Smooth muscle cell (in vitro differentiated cells): ENCODE measurements at regions not wholly inside any gene's neighbourhood (a gene's known extent, or its start where the extent isn't known, plus 50 kb on each side); places are given as distances from the start of the nearest gene placed in this dataset.

Experiments used
- DNase-seq: peaks from one replicate; lab custom pipeline; 2025; ENCODE audit not compliant: unreplicated experiment; lab: John Stamatoyannopoulos, UW
- H2AFZ ChIP-seq: fragments of 200-600 bp; sonication (generic); 2 replicates; pipeline ENCODE4 v1.6.0; 2016; ENCODE audit warnings: antibody characterized with exemption, low read depth, mild to moderate bottlenecking
- H3F3A ChIP-seq: fragments of 200-600 bp; sonication (generic); 2 replicates; pipeline ENCODE4 v1.6.0; 2017; ENCODE audit warnings: antibody characterized with exemption, low read depth
- H3K27ac ChIP-seq: fragments of 200-600 bp; sonication (generic); 2 replicates; pipeline ENCODE4 v1.5.1; 2016; ENCODE audit warnings: low read depth, mild to moderate bottlenecking
- H3K27me3 ChIP-seq: fragments of 200-600 bp; sonication (generic); 2 replicates; pipeline ENCODE4 v1.6.1; 2016; ENCODE audit warnings: low read depth, mild to moderate bottlenecking
- H3K36me3 ChIP-seq: fragments of 200-600 bp; sonication (generic); 2 replicates; pipeline ENCODE4 v1.5.1; 2016; ENCODE audit warnings: low read depth
- H3K4me1 ChIP-seq: fragments of 200-600 bp; sonication (generic); 2 replicates; pipeline ENCODE4 v1.5.1; 2016; ENCODE audit warnings: low read depth
- H3K4me2 ChIP-seq: fragments of 200-600 bp; sonication (generic); 2 replicates; pipeline ENCODE4 v1.6.0; 2016; ENCODE audit warnings: mild to moderate bottlenecking
- H3K4me3 ChIP-seq: fragments of 200-600 bp; sonication (generic); 2 replicates; pipeline ENCODE4 v1.5.1; 2016; ENCODE audit warnings: mild to moderate bottlenecking
- H3K79me2 ChIP-seq: fragments of 200-600 bp; sonication (generic); 2 replicates; pipeline ENCODE4 v1.6.0; 2016; ENCODE audit warnings: low read depth, mild to moderate bottlenecking
- H3K9ac ChIP-seq: fragments of 200-600 bp; sonication (generic); 2 replicates; pipeline ENCODE4 v1.6.0; 2016; ENCODE audit warnings: low read depth
- H3K9me3 ChIP-seq: fragments of 200-600 bp; sonication (generic); replicated peaks from 2 replicates; pipeline ENCODE4 v1.5.1; 2016; ENCODE audit warnings: low read depth
- H4K20me1 ChIP-seq: fragments of 200-600 bp; sonication (generic); 2 replicates; pipeline ENCODE4 v1.6.0; 2016; ENCODE audit warnings: low read depth
- CTCF ChIP-seq: fragments of 200-600 bp; sonication (generic); IDR thresholded peaks from 2 replicates; pipeline ENCODE4 v1.5.1; 2017; ENCODE audit warnings: borderline replicate concordance, mild to moderate bottlenecking, antibody characterized with exemption; ENCODE audit not compliant: insufficient read depth, poor library complexity, severe bottlenecking
- WGBS: methylation state at CpG from one replicate; pipeline ENCODE4 v1.1.7; 2016; ENCODE audit warnings: low lambda C conversion rate; 5-methylcytosine and 5-hydroxymethylcytosine counted together

- Histone ChIP-seq H3K4me2 (no peak overlapping the region), H3K9ac (no peak overlapping the region), H3K36me3 (no peaks in the 10 kb centered on the region), H3K27ac (no peak overlapping the region), H2AFZ (no peak overlapping the region), H3K9me3 (no peaks in the 10 kb centered on the region), H4K20me1 (no peaks in the 10 kb centered on the region), H3K4me3 (no peak overlapping the region), H3K79me2 (no peaks in the 10 kb centered on the region), H3K27me3 (no peaks in the 10 kb centered on the region), H3K4me1 (no peaks in the 10 kb centered on the region), H3F3A (no peaks in the 10 kb centered on the region)
- no peak for DNase-seq
- no peak for TF ChIP-seq CTCF
These were observed 550.3 kb downstream of the RAB28 start for GRCh38 chr4:12933760-12934221.

- H3K4me2 ChIP-seq: no peak overlapping the region
- TF ChIP-seq CTCF: no peak
- no peak for DNase-seq
- H3K79me2 ChIP-seq: no peaks in the 10 kb centered on the region
- H3K36me3 ChIP-seq: no peaks in the 10 kb centered on the region
- no peak overlapping the region for H3K9ac ChIP-seq
- H3K27me3 ChIP-seq: no peaks in the 10 kb centered on the region
- WGBS: 58% methylated on average over 4 of the region's 4 CpGs
- no peaks in the 10 kb centered on the region for H3F3A ChIP-seq
- H3K27ac ChIP-seq: no peak overlapping the region
- H3K4me1 ChIP-seq: no peaks in the 10 kb centered on the region
- H4K20me1 ChIP-seq: no peaks in the 10 kb centered on the region
- H2AFZ ChIP-seq: no peak overlapping the region
- H3K9me3 ChIP-seq: no peaks in the 10 kb centered on the region
- no peak overlapping the region for H3K4me3 ChIP-seq
These were observed 551.8 kb downstream of the RAB28 start for GRCh38 chr4:12932203-12932788.

DNA sequence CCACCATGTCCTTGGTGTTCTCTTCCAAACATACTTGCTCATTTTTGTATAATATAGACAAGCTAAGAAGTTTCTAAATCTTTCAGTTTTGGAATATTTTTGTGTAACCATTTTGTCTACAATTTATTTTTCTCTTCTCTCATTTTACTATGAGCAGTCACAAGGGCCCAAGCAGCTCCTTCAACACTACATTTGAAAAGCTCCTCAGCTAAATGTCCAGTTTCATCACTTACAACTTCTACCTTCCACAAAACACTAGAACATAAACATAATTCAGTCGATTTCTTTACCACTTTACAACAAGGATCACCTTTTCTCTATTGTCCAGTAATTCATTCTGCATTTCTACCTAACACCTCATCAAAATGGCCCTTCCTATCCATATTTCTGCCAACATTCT is 554.4 kb downstream of the RAB28 start:
- Histone ChIP-seq H3K9ac (no peak overlapping the region), H3F3A (no peaks in the 10 kb centered on the region), H3K4me2 (no peak overlapping the region), H3K4me3 (no peak overlapping the region), H4K20me1 (no peaks in the 10 kb centered on the region), H3K27me3 (no peaks in the 10 kb centered on the region), H3K36me3 (no peaks in the 10 kb centered on the region), H3K79me2 (no peaks in the 10 kb centered on the region), H2AFZ (no peak overlapping the region), H3K4me1 (no peaks in the 10 kb centered on the region), H3K27ac (no peak overlapping the region), H3K9me3 (no peaks in the 10 kb centered on the region)
- no peak for TF ChIP-seq CTCF
- no peak for DNase-seq
- 87% methylated on average over 1 of the region's 1 CpG for WGBS

- Histone ChIP-seq H3K4me2 (no peak overlapping the region), H3K79me2 (no peaks in the 10 kb centered on the region), H3K27ac (no peak overlapping the region), H3F3A (no peaks in the 10 kb centered on the region), H3K4me3 (no peak overlapping the region), H2AFZ (no peak overlapping the region), H3K9me3 (no peaks in the 10 kb centered on the region), H3K36me3 (no peaks in the 10 kb centered on the region), H3K4me1 (no peaks in the 10 kb centered on the region), H3K27me3 (no peaks in the 10 kb centered on the region), H4K20me1 (no peaks in the 10 kb centered on the region), H3K9ac (no peak overlapping the region)
- DNase-seq: no peak
- no peak for TF ChIP-seq CTCF
These were observed 555.4 kb downstream of the RAB28 start for GRCh38 chr4:12928751-12929150.
